GM19463 (cell line): ENCODE measurements at regions not wholly inside any gene's neighbourhood (a gene's known extent, or its start where the extent isn't known, plus 50 kb on each side); places are given as distances from the start of the nearest gene placed in this dataset.
A peak's percentile ranks its signal among the peaks of the same experiment; 100 is the strongest.
"Not testable (repeated sequence)": the region's sequence is repeated elsewhere in the genome, so short reads cannot be mapped to it uniquely, and the experiment has no call there.

Experiments
- ATAC-seq: cut with Tn5 transposase; IDR thresholded peaks from one replicate; pipeline ENCODE4 v1.9.1; 2021; ENCODE audit warnings: mild to moderate bottlenecking, moderate library complexity; ENCODE audit not compliant: unreplicated experiment

GRCh38 chr6:155584006-155584405 lies 128.4 kb upstream of the NOX3 start:
- ATAC-seq: peak; percentile 51

- ATAC-seq: no peak
These were observed 126.7 kb upstream of the NOX3 start for GRCh38 chr6:155582016-155582991.

- ATAC-seq: no peak
These were observed 125.3 kb upstream of the NOX3 start for GRCh38 chr6:155580904-155581303.

GRCh38 chr6:155578251-155578650 lies 122.6 kb upstream of the NOX3 start:
- no peak for ATAC-seq

GRCh38 chr6:155561966-155562364 lies 106.3 kb upstream of the NOX3 start:
- no peak for ATAC-seq

- no peak for ATAC-seq
These were observed 105.8 kb upstream of the NOX3 start for GRCh38 chr6:155561257-155561965.

GRCh38 chr6:155549928-155550327 lies 94.3 kb upstream of the NOX3 start:
- no peak for ATAC-seq

- ATAC-seq: no peak
These were observed 93.6 kb upstream of the NOX3 start for GRCh38 chr6:155549028-155549798.

- ATAC-seq: no peak
These were observed 92.9 kb upstream of the NOX3 start for GRCh38 chr6:155548576-155548975.

- ATAC-seq: no peak
These were observed 89.0 kb upstream of the NOX3 start for GRCh38 chr6:155544677-155545076.

- no peak for ATAC-seq
These were observed 87.7 kb upstream of the NOX3 start for GRCh38 chr6:155543166-155543847.

- no peak for ATAC-seq
These were observed 86.4 kb upstream of the NOX3 start for GRCh38 chr6:155542036-155542435.

- ATAC-seq: no peak
These were observed 83.2 kb upstream of the NOX3 start for GRCh38 chr6:155538708-155539390.

GRCh38 chr6:155534678-155535077 lies 79.0 kb upstream of the NOX3 start:
- no peak for ATAC-seq

GRCh38 chr6:155530219-155530834 lies 74.7 kb upstream of the NOX3 start:
- no peak for ATAC-seq

- not testable (repeated sequence) for ATAC-seq
These were observed 74.2 kb upstream of the NOX3 start for GRCh38 chr6:155529814-155530213.

- ATAC-seq: no peak
These were observed 73.4 kb upstream of the NOX3 start for GRCh38 chr6:155528982-155529453.

GRCh38 chr6:155528335-155528734 lies 72.7 kb upstream of the NOX3 start:
- no peak for ATAC-seq

GRCh38 chr6:155527443-155527842 lies 71.8 kb upstream of the NOX3 start:
- no peak for ATAC-seq
